Ishikawa (cell line): ENCODE measurements at regions not wholly inside any gene's neighbourhood (a gene's known extent, or its start where the extent isn't known, plus 50 kb on each side); places are given as distances from the start of the nearest gene placed in this dataset.

Source experiments
- EP300 ChIP-seq: IDR thresholded peaks from 2 replicates; pipeline ENCODE4 v1.6.1; 2012; ENCODE audit warnings: borderline replicate concordance
- TAF1 ChIP-seq: IDR thresholded peaks from 2 replicates; pipeline ENCODE4 v1.6.1; 2012; ENCODE audit warnings: low read depth, mild to moderate bottlenecking
- YY1 ChIP-seq: IDR thresholded peaks from 2 replicates; pipeline ENCODE4 v1.6.1; 2012; ENCODE audit warnings: low read depth
- ZBTB7A ChIP-seq: IDR thresholded peaks from 2 replicates; pipeline ENCODE4 v1.6.1; 2012; ENCODE audit warnings: low read depth
- TF ChIP-seq, protein P1 (sequence below): IDR thresholded peaks from 2 replicates; pipeline ENCODE4 v1.6.1; 2012; ENCODE audit warnings: low read depth, mild to moderate bottlenecking

DNA sequence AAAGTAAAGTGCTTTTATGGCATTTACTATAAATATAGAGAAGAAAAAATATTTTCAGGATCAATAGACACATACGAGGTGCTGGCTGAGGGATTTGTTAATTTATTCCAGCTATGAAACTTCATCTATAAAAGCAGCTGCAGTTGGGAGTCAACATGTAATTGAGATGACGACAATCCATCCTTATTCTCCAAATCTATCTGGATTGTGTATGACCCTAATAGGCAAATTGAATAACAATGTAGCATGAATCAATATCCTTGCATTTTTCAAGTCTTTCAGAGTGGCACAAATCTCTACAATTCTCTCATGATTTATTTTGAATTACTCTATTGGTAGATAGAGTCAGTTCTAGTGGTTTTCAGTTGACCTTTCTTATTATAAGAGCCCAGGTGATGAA is 1296.5 kb upstream of the SPRY2 start:
- TF ChIP-seq EP300: no peak
- TF ChIP-seq, protein P1, sequence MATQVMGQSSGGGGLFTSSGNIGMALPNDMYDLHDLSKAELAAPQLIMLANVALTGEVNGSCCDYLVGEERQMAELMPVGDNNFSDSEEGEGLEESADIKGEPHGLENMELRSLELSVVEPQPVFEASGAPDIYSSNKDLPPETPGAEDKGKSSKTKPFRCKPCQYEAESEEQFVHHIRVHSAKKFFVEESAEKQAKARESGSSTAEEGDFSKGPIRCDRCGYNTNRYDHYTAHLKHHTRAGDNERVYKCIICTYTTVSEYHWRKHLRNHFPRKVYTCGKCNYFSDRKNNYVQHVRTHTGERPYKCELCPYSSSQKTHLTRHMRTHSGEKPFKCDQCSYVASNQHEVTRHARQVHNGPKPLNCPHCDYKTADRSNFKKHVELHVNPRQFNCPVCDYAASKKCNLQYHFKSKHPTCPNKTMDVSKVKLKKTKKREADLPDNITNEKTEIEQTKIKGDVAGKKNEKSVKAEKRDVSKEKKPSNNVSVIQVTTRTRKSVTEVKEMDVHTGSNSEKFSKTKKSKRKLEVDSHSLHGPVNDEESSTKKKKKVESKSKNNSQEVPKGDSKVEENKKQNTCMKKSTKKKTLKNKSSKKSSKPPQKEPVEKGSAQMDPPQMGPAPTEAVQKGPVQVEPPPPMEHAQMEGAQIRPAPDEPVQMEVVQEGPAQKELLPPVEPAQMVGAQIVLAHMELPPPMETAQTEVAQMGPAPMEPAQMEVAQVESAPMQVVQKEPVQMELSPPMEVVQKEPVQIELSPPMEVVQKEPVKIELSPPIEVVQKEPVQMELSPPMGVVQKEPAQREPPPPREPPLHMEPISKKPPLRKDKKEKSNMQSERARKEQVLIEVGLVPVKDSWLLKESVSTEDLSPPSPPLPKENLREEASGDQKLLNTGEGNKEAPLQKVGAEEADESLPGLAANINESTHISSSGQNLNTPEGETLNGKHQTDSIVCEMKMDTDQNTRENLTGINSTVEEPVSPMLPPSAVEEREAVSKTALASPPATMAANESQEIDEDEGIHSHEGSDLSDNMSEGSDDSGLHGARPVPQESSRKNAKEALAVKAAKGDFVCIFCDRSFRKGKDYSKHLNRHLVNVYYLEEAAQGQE: no peak
- TF ChIP-seq ZBTB7A: no peak
- TF ChIP-seq YY1: no peak
- no peak for TF ChIP-seq TAF1
